Tongue (tissue), 1 donor: ENCODE measurements at regions not wholly inside any gene's neighbourhood (a gene's known extent, or its start where the extent isn't known, plus 50 kb on each side); places are given as distances from the start of the nearest gene placed in this dataset.

ENCODE experiments used
- DNase-seq: peaks from one replicate; pipeline ENCODE4 v3.0.0-alpha.2; 2015

DNA sequence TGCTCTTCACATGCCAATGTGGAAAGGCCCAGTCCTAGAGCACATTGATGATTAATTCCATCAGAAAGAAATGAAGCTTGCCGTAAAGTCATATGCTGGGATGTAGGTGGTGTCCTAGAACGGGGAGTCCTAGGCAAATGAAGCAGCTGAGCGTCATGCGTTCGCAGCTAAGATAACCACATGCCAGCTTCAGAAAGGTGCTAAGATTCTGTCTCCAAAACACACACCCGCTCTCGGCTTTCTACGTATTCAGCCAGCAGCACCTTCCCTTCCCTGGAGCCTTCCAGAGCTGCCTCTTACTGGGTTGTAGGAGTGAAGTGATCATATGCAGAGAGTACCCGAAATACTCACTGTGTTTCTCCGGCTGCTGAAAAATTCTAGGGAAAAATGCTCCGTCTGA is 421.6 kb upstream of the ID2 start:
- DNase-seq, result no peak

DNA sequence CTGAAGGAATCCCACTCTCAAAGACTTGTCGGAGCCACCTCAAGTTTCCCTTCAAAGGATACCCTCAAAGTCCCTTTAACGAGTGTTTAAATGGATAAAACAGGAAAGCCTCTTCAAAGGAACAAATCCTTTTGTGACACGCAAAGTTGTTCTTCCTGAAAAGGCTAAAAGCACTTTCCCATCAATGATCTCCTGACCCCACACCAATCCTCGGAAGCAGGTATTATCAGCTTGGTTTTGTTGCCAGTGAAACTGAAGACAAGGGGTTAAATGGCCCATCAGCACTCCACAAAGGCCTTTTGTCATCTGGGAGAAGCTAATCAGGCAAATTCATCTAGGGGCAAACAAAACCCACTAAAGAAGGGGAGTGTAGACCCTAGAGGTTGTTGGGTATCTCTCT is 418.0 kb upstream of the ID2 start:
- DNase-seq, result no peak

DNA sequence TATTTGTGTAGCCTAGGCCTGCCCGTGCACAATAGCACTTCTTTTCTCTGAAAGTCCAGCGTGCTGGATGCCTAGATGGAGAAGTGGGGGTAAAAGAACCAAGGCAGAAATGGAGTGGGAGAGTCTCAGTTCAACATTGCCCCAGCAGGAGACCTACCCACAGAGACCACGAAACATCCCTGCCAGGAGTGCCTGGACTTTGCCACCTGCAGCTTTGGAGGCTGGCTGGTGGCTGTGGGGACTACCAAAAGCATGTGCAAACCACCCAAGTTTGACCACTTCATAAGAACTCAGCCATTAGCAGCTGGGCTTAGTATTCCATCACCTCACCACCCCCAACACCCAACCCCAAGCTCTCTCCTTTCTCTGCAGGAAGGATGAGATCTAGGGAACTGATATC is 416.9 kb upstream of the ID2 start:
- DNase-seq, result no peak

DNA sequence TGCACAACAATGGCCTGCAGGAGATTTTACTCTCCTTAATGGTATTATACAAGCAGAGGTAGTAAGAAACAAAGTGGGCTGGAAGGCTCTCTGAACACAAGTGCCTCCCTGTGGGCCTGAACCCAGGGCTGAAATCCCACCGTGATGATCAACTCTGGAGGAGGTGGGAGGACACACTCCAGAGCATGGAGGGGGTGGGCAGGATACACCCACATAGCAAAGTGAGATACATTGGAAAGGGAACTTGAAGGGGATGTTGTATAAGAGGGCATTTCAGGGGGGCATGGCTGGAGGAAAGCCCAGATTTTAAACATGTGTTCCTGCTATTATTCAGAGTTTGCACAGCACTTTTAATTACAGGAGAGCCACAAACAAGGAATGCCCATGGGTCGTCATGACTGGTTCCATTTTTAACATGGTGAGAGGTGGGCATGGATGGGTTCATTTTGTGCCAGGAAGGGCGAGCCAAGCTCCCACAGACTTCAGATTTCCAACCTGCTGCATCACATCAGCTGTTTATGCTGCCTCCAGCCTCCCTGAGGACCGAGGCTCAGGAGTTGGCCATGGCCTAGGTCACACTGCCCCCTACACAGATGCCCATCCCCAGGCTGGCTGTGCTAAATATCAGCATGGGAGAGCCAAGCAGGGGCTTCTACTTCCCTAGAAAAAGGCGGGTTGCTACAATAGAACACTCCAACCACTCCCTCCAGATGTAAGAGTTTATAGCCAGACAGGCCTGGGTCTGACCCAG is 416.2 kb upstream of the ID2 start:
- DNase-seq, result no peak

DNA sequence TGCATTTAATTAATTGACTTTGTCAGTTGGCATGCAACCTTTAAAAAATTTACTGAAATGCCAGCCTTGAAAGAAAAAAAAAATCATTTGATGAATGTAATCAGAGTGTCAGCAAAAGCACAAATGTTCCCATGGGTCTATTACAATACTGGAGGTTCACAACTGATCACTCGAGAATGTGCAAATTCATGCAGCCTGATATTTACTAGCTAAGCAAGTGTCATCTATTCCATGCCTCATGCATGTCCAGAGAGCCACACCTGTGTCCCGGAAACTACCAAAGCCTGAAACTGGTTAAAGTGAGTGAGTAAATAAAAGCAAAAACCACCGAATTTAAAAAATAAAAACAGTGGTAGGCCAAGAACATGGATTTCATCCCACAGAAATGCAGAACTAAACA is 415.3 kb upstream of the ID2 start:
- DNase-seq, result no peak

DNA sequence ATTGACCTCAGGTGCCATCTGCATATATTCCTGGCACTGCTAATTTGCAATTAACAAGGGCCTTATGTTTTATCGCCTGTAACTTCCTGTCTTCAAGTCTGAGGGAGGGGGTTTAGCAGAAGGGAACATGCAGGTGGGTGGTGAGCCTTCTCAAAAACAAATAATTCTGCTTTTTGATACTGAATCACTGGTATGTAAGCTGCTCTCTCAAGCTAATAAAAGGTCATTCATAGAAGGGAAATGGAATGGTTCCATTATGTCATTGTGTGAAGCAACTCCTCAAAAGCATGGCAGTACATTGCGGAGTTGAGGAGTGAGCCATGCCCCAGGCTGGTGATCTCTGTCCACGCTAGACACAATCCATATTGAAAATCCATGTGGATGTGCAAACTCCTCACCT is 414.8 kb upstream of the ID2 start:
- no peak for DNase-seq

DNA sequence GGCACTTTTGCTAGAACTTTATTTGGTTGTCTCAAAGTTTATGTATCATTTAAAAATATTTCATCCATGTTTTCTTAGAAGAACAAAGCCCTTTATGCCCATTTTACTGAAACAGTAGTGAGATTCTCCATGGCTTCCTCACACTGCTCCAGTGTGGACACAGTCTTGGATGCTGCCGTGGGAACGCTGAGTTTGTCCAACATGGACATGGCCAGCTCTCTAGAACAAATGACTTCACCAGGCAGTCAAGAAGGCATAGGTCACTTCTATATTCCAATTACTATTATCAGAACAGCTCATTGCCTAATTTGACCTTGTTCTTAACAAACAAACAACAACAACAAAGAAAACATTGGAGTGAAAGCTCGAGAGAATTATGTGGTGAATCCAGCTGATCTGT is 414.1 kb upstream of the ID2 start:
- DNase-seq, result no peak

DNA sequence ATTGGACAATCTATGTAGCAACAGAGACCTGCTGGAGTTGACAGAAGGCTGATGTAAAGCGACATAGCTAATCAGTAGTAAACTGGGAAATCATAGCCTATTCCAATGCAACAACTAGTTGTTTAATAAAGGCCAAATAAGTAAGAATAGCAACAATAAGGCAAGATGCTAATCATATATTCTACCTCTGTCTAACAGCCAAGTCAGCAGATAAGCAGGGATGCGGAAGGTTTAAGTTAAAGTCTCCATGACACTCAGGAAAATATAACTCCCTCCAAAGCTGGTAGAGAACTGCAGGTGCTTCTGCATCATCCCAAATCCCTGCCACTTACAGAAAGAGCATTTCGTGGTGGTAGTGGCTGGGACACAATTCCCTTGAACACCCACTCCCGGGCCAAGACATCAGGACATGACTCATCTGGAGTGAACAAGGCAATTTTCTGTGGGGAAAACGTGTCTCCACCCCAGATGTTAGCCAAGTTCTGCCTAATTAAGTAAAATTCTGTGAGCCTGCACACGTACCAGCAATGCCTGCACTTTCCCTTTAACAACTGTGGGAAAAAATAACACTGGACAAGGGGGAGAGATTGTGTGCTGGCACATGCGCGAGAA is 413.6 kb upstream of the ID2 start:
- no peak for DNase-seq

DNA sequence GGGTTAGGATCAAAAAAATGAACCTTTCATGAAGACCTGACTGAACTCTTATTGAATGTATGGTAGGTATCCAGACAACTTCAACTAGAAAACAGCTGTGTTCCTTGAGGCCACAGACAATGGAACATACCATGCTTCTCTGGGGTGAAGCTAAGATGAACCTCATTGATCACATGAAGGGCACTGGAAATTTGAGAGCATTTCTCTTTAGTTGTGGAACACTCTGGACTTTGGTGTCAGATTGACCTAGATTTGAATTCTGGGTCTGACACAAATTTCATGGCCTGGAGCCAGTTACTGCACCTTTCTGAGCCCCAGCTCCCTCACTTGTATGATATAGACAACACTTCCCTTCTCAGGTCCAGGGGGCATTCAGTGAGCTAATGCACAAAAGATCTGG is 411.2 kb upstream of the ID2 start:
- no peak for DNase-seq

DNA sequence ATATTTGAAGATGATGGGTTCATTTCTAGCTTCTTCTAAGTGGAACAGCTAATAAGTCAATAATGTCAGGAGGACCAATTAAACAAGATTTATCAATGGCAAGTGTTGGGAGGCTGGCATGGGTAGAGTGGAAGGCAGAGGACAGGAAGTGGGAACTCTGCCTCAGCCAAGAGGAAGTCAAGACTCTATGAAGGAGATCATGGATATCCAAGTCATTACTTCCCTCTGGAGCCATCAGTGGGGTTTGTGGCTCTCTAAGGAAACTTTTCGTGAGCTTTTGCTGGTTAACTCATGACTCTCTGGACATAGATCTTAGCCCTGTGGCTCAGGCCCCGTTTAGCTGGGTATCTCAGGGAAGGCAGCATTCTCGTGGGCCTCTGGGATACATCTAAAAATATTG is 410.4 kb upstream of the ID2 start:
- no peak for DNase-seq

DNA sequence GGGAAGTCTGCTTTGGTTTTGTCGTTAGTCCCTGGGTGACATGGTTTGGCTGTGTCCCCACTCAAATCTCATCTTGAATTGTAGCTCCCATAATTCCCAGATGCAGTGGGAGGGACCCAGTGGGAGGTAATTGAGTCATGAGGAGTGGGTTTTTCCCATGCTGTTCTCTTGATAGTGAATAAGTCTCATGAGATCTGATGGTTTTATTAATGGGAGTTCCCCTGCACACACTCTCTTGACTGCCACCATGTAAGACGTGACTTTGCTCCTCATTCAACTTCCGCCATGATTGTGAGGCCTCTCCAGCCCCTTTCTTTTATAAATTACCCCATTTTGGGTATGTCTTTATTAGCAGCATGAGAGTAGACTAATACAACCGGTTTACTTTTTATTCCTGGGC is 405.8 kb upstream of the ID2 start:
- no peak for DNase-seq

DNA sequence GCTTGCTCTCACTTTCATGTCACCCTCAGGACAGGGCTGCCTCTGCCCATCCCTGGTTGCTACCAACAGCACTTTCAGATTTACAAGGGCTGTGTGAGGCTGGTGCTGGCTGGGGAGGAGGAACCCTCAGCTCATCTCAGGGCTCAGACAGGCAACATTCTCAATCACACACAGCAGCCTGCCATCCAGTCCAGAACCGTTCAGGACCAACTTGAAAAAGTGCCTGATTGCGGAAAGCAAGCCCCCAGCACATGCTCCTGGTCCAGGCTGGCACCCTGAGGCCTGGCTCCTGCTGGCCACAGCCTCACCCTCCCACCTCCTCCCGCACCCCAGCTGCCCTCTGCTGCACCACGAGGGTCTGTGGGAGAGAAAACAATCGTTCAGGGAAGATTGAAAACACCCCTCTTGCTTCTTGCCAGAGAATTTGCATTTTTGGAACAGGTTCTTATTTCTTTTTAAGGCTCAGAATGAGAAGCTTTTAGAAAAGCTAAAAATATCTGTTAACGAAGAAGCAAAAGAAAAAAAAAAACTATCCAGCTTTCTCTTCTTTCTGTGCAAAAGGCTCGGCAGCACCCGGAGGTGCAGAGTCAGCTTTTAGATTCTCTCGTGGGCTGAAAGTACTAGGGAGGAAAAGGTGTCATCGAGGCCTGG is 403.8 kb upstream of the ID2 start:
- DNase-seq, result peak; percentile 44

DNA sequence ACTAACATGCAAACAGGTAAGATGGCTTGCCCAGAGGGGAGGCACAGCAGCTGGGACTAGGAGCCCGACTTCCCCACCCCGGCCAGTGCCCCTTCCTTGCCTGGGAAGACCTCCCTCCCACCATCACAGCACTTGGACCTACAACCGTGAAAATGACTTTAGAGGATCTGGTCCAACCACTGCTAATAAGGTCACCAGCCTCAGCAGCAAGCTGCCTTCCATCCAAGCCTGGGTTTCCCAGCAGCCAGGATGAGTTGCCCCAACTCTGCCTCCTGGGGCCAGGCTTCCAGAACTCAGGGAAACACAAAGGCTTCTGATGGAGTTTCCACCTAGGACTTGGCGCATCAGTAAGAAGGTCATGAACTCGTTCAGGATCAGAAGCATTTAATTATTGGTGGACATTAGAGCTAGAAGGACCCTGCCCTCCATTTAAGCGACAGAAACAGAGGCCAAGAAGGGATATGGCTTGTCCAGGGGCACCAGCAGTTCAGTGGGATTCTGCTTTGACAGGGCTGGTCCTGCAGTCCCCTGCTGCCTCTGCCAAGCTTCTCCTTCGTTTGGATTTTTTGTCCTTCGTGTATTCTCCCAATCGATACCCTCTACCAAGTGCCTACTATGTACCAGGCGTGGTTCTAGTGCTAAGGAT is 403.0 kb upstream of the ID2 start:
- no peak for DNase-seq

DNA sequence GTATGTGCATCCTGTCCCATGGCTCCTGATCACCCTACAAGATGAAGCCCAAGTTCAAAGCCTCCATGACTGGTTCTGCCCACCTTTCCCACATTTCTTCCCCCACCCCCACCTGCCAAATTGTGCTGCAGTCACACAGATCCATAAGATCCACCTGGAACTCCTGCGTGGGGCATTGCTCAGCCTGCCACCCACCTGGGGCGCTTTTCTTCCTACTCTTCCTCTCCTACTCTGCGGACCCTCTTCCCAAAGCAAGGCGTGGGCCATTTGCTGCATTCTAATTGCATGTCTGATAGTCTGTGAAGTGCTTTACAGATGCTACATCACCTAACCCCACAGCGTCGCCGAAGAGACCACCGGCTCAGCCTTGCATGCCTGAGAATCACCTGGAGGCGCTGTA is 402.4 kb upstream of the ID2 start:
- DNase-seq, result no peak

DNA sequence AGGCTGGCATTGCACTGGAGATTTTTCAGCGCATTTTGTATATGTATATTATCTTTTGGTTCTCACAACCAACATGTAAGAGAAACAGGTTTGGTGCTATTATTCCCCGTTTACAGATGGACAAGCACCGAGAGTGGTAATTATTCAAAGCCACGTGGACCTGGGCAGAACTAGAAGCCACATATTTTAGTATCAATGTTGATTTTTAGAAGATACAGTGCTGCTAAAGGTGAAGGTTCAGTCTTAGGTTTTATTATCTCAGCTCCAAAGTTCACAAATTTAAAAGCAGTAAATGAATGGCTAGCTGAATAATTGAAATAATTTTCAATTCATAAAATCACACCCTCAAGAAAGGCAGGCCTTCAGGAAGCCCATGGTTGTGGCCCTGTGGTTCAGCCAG is 400.6 kb upstream of the ID2 start:
- DNase-seq, result no peak

DNA sequence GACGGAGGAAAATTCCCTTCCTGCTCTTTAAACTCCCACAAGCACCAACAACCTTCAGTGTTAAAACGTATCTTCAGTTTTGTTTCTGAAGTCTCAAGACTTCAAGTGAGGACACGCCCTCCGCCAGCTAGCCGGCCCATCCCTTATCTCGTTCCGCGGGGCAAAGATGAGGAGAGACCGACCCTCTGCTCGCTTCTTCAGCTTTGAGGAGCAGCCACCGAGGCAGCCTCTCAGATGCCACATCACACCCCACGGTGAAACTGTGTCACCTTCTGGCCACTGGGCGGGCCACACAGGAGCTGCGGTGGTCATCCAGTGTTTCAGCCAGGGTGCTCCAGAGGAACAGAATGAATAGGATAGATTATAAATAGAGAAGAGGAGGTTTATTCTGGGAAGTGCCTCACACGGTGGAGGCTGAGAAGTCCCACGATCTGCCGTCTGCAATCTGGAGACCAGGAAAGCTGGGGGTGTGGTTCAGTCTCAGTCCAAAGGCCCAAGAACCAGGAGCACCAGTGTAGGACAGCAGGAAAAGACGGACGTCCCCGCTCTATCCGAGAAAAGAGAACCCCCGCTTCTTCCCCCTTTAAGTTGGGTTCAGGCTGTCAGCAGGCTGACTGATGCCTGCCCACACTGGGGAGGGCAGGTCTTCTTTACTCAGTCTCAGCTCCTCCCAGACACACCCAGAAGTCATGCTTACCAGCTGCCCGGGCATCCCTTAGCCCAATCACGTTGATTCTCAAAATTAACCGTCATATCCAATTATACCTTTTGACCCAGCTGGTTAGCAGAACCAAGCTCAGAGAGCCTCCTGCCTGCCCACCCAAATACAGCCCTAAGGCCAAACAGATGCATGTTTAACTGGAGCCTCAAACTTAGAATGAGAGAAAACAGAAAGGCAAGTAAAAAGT is 399.7 kb upstream of the ID2 start:
- DNase-seq, result no peak

DNA sequence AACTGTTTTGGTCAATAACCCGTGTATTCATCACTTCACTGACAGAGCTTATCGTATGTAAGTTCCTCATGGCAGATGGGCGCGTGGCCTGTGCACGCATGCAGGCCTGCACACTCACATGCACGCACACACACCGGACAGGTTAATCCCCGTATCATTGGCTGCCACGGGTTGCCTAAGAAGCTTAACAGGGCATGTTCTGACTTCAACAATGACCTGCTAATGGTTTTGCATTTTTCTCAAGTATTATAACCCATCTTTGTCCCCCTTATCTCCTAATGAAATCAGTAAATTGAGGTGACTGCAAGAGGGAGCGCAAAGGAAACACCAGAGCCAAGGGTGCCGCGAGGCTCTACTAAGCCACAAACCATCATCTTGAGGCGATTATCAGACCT is 399.0 kb upstream of the ID2 start:
- no peak for DNase-seq

DNA sequence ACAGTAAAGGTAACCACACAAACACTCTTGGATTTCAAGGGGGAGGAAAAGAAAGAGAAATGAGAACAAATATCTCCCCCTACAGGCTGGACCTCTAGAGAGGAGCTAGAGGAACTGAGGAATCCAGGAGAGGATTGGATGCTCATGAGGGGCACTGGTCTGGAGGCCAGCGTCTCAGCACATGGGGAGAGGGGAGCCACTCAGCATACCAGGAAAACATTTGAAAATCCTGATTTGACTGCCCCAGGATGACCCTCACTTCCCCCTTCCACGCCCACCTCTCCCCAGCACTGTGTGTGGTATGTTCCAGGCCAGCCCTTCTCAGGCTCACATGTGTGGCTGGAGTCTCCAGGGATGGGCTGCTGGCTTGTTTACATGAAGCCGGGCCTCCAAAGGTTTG is 396.8 kb upstream of the ID2 start:
- DNase-seq, result no peak

DNA sequence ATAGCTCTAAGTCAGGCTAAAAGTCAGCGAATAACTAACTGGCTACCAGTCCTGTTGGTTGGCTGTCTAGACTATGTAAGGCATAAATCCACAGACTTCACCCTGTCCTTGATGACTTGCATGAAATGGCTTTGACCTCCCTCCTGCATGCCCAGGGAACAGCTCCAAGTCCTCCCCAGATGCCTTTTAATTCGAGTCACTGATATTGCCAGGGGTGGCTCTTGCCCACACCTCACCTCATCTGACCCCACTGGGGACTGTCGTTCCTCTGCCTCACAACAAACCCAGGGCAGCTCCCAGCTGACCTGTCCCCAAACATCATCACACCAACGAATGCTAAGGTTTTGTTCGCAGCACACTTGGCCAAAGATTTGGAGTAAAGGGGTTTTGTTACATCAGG is 396.0 kb upstream of the ID2 start:
- no peak for DNase-seq

DNA sequence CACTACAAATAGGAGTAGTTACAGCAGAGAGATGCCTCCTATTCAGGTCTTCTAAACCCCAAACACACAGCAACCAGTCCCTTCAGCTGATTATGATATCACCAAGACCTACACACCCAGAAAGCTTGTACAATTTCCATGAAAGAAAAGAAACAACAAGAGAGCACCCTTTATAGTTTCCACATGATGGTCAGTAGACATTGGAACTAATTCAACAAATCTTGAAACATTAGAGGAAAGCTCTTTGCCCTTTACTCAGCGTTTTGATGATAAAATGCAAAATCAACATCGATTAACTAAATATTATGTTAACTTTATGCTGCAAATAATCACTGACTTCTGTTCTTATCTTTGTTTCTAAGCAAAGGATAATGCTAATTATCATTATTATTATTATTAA is 393.6 kb upstream of the ID2 start:
- DNase-seq, result no peak

DNA sequence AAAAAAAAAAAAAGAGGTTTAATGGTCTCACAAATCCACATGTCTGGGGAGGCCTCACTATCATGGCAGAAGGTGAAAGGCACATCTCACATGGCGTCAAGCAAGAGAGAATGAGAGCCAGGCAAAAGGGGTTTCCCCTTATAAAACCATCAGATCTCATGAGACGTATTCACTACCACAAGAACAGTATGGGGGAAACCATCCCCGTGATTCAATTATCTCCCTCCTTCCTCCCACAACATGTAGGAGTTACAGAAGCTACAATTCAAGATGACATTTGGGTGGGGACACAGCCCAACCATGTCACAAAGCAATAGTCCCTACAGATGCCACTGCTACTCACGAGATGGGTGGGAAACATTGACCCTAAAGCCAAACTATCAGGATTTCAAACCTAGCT is 392.7 kb upstream of the ID2 start:
- no peak for DNase-seq

DNA sequence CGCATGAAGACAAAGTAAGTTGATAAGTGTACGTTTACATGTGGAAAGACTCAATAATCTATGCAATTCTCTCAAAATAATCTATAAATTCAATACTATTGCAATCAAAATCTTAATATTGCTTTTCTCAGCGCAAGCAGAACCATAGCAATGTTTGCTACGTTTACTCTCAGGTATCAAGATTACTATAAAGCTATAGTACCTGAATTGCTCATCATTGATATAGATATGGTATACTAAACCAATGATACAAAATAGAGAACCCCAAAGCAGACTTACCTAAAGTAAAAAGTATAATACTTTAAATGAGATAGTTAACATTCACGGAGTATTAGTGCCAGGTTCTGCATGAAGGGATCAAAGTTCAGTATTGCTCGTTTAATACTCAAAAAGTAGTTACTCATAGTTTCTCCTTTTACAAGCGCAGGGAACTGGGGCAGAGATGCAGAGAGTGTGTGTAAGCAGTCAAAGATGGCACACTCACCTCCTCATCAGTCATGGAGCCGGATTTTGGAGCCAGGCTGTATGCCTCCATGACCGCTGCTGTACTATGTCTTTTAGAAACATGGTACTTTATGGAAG is 391.0 kb upstream of the ID2 start:
- no peak for DNase-seq
